Keratinocyte (primary cell): ENCODE measurements at regions not wholly inside any gene's neighbourhood (a gene's known extent, or its start where the extent isn't known, plus 50 kb on each side); places are given as distances from the start of the nearest gene placed in this dataset.

Experiments
- DNase-seq: peaks from one replicate; pipeline ENCODE4 v3.0.0-alpha.2; 2011; ENCODE audit warnings: low read depth, missing footprints, low spot score
- FAIRE-seq: peaks from 2 replicates; lab custom pipeline; 2011; peaks lifted over from hg19 to GRCh38; lab: Jason Lieb, UNC
- H2AFZ ChIP-seq: 2 replicates; pipeline ENCODE4 v1.6.0; 2012; ENCODE audit warnings: low read length, control low read depth, inconsistent platforms; ENCODE audit not compliant: control insufficient read depth
- H3K27ac ChIP-seq: 2 replicates; pipeline ENCODE4 v1.5.1; 2011; ENCODE audit warnings: low read length; ENCODE audit not compliant: control insufficient read depth, insufficient read depth
- H3K27me3 ChIP-seq: 3 replicates; pipeline ENCODE4 v1.6.0; 2011; ENCODE audit warnings: low read length; ENCODE audit not compliant: control insufficient read depth, insufficient read depth; ENCODE audit errors: extremely low read depth
- H3K36me3 ChIP-seq, 2 experiments: 2 replicates in 1 of 2; 3 replicates in 1 of 2; pipeline ENCODE4 v1.5.1; 2011; ENCODE audit warnings: low read length in 2 of 2, mild to moderate bottlenecking in 1 of 2; ENCODE audit not compliant: control insufficient read depth in 2 of 2, insufficient read depth in 2 of 2; ENCODE audit errors: extremely low read depth in 1 of 2
- H3K4me1 ChIP-seq: 3 replicates; pipeline ENCODE4 v1.5.1; 2011; ENCODE audit warnings: low read length; ENCODE audit not compliant: control insufficient read depth, insufficient read depth; ENCODE audit errors: extremely low read depth
- H3K4me2 ChIP-seq: 3 replicates; pipeline ENCODE4 v1.6.0; 2011; ENCODE audit warnings: low read depth, low read length; ENCODE audit not compliant: control insufficient read depth, insufficient read depth; ENCODE audit errors: extremely low read depth
- H3K4me3 ChIP-seq, 3 experiments: fragments of 200-600 bp in 1 of 3; sonication (generic) in 1 of 3; 2 replicates in 2 of 3; 3 replicates in 1 of 3; pipeline ENCODE4 v1.5.1; 2011 to 2016; ENCODE audit warnings: low read length in 3 of 3, mild to moderate bottlenecking in 3 of 3, control low read depth in 2 of 3, inconsistent platforms in 1 of 3, low read depth in 1 of 3, mixed read lengths in 1 of 3, mixed run types in 1 of 3, moderate library complexity in 1 of 3; ENCODE audit not compliant: control insufficient read depth in 2 of 3, insufficient read depth in 2 of 3; ENCODE audit errors: extremely low read depth in 1 of 3
- H3K79me2 ChIP-seq: 2 replicates; pipeline ENCODE4 v1.6.0; 2012; ENCODE audit warnings: low read length; ENCODE audit not compliant: control insufficient read depth, insufficient read depth
- H3K9ac ChIP-seq: 3 replicates; pipeline ENCODE4 v1.6.0; 2011; ENCODE audit warnings: low read length; ENCODE audit not compliant: control insufficient read depth, insufficient read depth; ENCODE audit errors: extremely low read depth
- H3K9me1 ChIP-seq: 3 replicates; pipeline ENCODE4 v1.6.0; 2011; ENCODE audit warnings: low read length; ENCODE audit not compliant: control insufficient read depth, insufficient read depth; ENCODE audit errors: extremely low read depth
- H3K9me3 ChIP-seq: 2 replicates; pipeline ENCODE4 v1.5.1; 2012; ENCODE audit warnings: low read depth, low read length; ENCODE audit not compliant: control insufficient read depth
- H4K20me1 ChIP-seq: 3 replicates; pipeline ENCODE4 v1.6.0; 2011; ENCODE audit warnings: low read length; ENCODE audit not compliant: control insufficient read depth, insufficient read depth; ENCODE audit errors: extremely low read depth
- EZH2 ChIP-seq: IDR thresholded peaks from one replicate; pipeline ENCODE4 v1.6.1; 2012; ENCODE audit warnings: inconsistent platforms, mild to moderate bottlenecking, low read length, moderate library complexity
- dilution Hi-C: fragments of 300-500 bp; cut with MboI; formaldehyde crosslinking; loops from one replicate; pipeline ENCODE4 v1.7.0; 2020; ENCODE audit warnings: low sequenced_read_pairs; ENCODE audit not compliant: extremely low pct_ligation_motif_present
- TF ChIP-seq, protein P1 (sequence below), 3 experiments: IDR thresholded peaks in 1 of 3; conservative IDR thresholded peaks in 1 of 3; optimal IDR thresholded peaks in 1 of 3; 2 replicates in 2 of 3; 3 replicates in 1 of 3; pipeline versions ENCODE3 to v1.5.1; 2011; ENCODE audit warnings: low read length in 3 of 3, mild to moderate bottlenecking in 3 of 3, moderate library complexity in 2 of 3, control low read depth in 1 of 3, inconsistent platforms in 1 of 3; ENCODE audit not compliant: insufficient read depth in 2 of 3; ENCODE audit errors: extremely low read depth in 1 of 3

DNA sequence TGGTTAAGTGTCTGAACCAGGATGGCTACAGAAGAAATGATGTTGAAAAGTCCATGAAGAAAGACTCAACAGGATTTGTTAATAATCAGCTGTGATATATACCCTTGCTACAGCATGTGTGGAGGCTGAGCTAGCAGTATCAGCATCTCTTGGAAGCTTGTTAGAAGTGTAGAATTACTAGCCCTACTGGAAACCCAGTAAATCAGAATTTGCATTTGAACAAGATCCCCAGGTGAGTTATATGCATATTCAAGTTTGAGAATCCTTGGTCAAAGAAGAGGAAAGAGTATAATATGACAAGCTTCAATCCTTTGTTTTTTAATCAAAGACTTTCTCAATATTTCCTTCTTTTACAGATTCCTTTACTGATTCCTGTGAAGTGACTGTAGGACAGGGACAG lies 109.0 kb upstream of the KCNJ3 start:
- H3K36me3 ChIP-seq, result no peaks in the 10 kb centered on the region
- no peak overlapping the region for H3K27ac ChIP-seq
- H3K79me2 ChIP-seq, result no peaks in the 10 kb centered on the region
- no peaks in the 10 kb centered on the region for H3K9me3 ChIP-seq
- H3K27me3 ChIP-seq, result no peaks in the 10 kb centered on the region
- no peaks in the 10 kb centered on the region for H4K20me1 ChIP-seq
- no peaks in the 10 kb centered on the region for H3K9me1 ChIP-seq
- TF ChIP-seq, protein P1, sequence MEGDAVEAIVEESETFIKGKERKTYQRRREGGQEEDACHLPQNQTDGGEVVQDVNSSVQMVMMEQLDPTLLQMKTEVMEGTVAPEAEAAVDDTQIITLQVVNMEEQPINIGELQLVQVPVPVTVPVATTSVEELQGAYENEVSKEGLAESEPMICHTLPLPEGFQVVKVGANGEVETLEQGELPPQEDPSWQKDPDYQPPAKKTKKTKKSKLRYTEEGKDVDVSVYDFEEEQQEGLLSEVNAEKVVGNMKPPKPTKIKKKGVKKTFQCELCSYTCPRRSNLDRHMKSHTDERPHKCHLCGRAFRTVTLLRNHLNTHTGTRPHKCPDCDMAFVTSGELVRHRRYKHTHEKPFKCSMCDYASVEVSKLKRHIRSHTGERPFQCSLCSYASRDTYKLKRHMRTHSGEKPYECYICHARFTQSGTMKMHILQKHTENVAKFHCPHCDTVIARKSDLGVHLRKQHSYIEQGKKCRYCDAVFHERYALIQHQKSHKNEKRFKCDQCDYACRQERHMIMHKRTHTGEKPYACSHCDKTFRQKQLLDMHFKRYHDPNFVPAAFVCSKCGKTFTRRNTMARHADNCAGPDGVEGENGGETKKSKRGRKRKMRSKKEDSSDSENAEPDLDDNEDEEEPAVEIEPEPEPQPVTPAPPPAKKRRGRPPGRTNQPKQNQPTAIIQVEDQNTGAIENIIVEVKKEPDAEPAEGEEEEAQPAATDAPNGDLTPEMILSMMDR (optimal IDR thresholded peaks at IDR 0.05 in 1 of 3, IDR thresholded peaks at IDR 0.05 in 1 of 3, conservative IDR thresholded peaks at IDR 0.05 in 1 of 3; ENCODE audit: extremely low read depth in 1 of 3, insufficient read depth in 2 of 3, low read length in 3 of 3), result no peak
- no peak for TF ChIP-seq EZH2
- dilution Hi-C loops, result no loop called here
- H2AFZ ChIP-seq, result no peak overlapping the region
- no peak overlapping the region for H3K9ac ChIP-seq
- DNase-seq (no peak), FAIRE-seq (no peak)
- no peaks in the 10 kb centered on the region for H3K4me1 ChIP-seq
- no peak overlapping the region for H3K4me2 ChIP-seq
- no peak overlapping the region for H3K4me3 ChIP-seq

DNA sequence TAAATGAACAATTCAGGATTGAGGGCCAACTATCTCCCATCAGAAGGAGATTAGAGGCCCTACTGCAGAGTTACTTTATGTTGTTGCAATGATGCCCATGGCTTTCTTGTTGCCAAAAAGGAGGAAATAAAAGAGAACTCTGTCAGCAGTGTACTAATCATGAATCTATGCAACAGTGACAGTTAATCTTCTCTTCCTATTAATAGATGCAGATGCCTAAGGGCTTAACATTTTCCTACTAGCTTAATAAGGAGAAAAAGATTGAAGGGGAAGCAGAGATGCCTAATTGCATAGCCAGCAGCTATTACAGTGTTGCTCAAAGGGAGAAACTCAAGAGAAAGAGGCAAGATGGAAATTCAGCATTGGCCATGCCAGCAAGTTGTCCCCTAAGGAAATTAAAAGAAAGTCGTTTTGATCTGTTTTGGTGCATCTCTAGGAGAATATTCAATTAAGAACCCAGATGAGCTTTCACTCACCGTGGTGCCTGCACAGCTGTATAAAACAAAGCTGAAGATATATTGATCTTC lies 107.1 kb upstream of the KCNJ3 start:
- no peaks in the 10 kb centered on the region for H3K36me3 ChIP-seq
- no peak overlapping the region for H3K4me3 ChIP-seq
- DNase-seq (no peak), FAIRE-seq (no peak)
- H3K4me2 ChIP-seq, result no peak overlapping the region
- H3K27ac ChIP-seq, result no peak overlapping the region
- no peaks in the 10 kb centered on the region for H3K27me3 ChIP-seq
- no peaks in the 10 kb centered on the region for H3K79me2 ChIP-seq
- dilution Hi-C loops, result no loop called here
- H3K9me3 ChIP-seq, result no peaks in the 10 kb centered on the region
- H4K20me1 ChIP-seq, result no peaks in the 10 kb centered on the region
- TF ChIP-seq, protein P1 (optimal IDR thresholded peaks at IDR 0.05 in 1 of 3, IDR thresholded peaks at IDR 0.05 in 1 of 3, conservative IDR thresholded peaks at IDR 0.05 in 1 of 3; ENCODE audit: extremely low read depth in 1 of 3, insufficient read depth in 2 of 3, low read length in 3 of 3), result no peak
- TF ChIP-seq EZH2, result no peak
- no peaks in the 10 kb centered on the region for H3K4me1 ChIP-seq
- H3K9me1 ChIP-seq, result no peaks in the 10 kb centered on the region
- H2AFZ ChIP-seq, result no peak overlapping the region
- no peak overlapping the region for H3K9ac ChIP-seq
